ENCODE measurements at regions not wholly inside any gene's neighbourhood (a gene's known extent, or its start where the extent isn't known, plus 50 kb on each side); places are given as distances from the start of the nearest gene placed in this dataset.
A peak's percentile ranks its signal among the peaks of the same experiment; 100 is the strongest.

- Histone ChIP-seq H3K4me2 (ENCODE audit: insufficient read depth, insufficient read length, low read length) (no peak overlapping the region), H3K79me1 (ENCODE audit: insufficient read depth, low read depth, low read length, poor library complexity, severe bottlenecking) (peaks cover 8% of the 10 kb centered on the region), H3K18ac (ENCODE audit: insufficient read length, low read depth, low read length) (no peak overlapping the region), H3K27me3 (ENCODE audit: insufficient read depth, low read length) (no peaks in the 10 kb centered on the region), H3K4ac (ENCODE audit: low read depth, low read length) (no peak overlapping the region), H2BK20ac (ENCODE audit: low read depth, low read length, poor library complexity, severe bottlenecking) (no peak overlapping the region), H3K27ac (ENCODE audit: insufficient read length, low read depth, low read length) (no peak overlapping the region), H4K91ac (ENCODE audit: insufficient read length, low read depth, low read length) (no peak overlapping the region), H2AFZ (ENCODE audit: low read length) (no peak overlapping the region), H3K4me1 (ENCODE audit: insufficient read depth, low read length) (no peaks in the 10 kb centered on the region; the same call in 1 of the 2 replicates), H3K79me2 (ENCODE audit: insufficient read depth, low read length) (peaks cover 65% of the 10 kb centered on the region; the same call in 1 of the 2 replicates), H2BK5ac (ENCODE audit: insufficient read length, low read length) (no peak overlapping the region), H4K8ac (replicated peaks; ENCODE audit: insufficient read length, low read depth, low read length) (no peak overlapping the region), H2BK120ac (ENCODE audit: low read depth, low read length, poor library complexity, severe bottlenecking) (no peak overlapping the region), H3K23me2 (ENCODE audit: insufficient read length, low read depth, low read length, poor library complexity, severe bottlenecking) (no peaks in the 10 kb centered on the region), H3K14ac (ENCODE audit: insufficient read depth, low read length) (no peak overlapping the region), H4K20me1 (ENCODE audit: control insufficient read depth, insufficient read depth, insufficient read length) (no peaks in the 10 kb centered on the region), H2AK5ac (ENCODE audit: insufficient read length, low read length) (no peak overlapping the region), H3K56ac (ENCODE audit: insufficient read length, low read depth, low read length) (no peak overlapping the region), H3K9me3 (ENCODE audit: control insufficient read depth, low read depth, low read length) (no peaks in the 10 kb centered on the region), H3K23ac (ENCODE audit: insufficient read length, low read depth, low read length) (no peak overlapping the region), H2BK15ac (ENCODE audit: low read depth, low read length) (no peak overlapping the region), H3T11ph (ENCODE audit: low read length) (no peak overlapping the region), H2BK12ac (ENCODE audit: insufficient read length, low read depth, low read length) (no peak overlapping the region), H3K9ac (ENCODE audit: extremely low read depth, insufficient read length, low read length) (no peak overlapping the region), H4K5ac (ENCODE audit: insufficient read length, low read depth, low read length) (no peak overlapping the region)
- Mint-ChIP-seq H3K27ac (peak overlapping the region in 2 of 3 experiments; percentile 93; a peak in 4 of 7 replicates), H3K9me3 (peaks cover 14 to 17% of the 10 kb centered on the region in 2 experiments), H3K27me3 (ENCODE audit: low read depth) (no peaks in the 10 kb centered on the region; the same call in 1 of the 2 replicates), H3K4me1 (peaks cover 39 to 51% of the 10 kb centered on the region in 2 experiments), H3K4me3 (peak overlapping the region in 1 of 2 experiments; percentile 50; a peak in 2 of 5 replicates), H3K36me3 (ENCODE audit: insufficient read depth in 1 of 3, low read depth in 3 of 3) (peaks cover 24 to 30% (median 25%) of the 10 kb centered on the region in 3 experiments)
- TF ChIP-seq CTCF (conservative IDR thresholded peaks at IDR 0.05) = no peak
- peak; percentile 63 for DNase-seq
- WGBS (ENCODE audit: extremely low coverage, insufficient read length, low lambda C conversion rate) = no CpG with 5 or more reads among the region's 12 CpGs
Measured at GRCh38 chr6:21722510-21722909, 129.0 kb downstream of the SOX4 start.
